ENCODE measurements at regions not wholly inside any gene's neighbourhood (a gene's known extent, or its start where the extent isn't known, plus 50 kb on each side); places are given as distances from the start of the nearest gene placed in this dataset.

DNA sequence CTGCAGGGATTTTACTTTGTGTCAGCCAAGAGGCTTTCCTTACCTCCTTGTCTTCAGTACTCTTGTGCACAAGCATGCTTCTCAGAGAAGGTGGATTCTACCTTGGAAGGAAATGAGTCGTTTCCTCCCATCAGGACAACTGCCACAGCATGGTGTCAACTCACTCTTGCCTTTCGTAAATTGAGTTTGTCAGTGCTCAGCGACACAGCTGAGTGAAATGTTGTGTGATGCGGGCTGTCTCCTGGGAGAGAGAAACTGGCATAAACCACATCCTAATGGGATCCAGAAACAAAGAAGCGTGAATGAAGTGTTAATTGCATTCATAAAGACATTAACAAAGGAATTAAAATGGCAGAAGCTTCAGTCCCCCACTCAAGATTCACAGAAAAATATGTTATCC is 51.5 kb upstream of the SLC22A15 start:
- H3K36me3 ChIP-seq (ENCODE audit: control insufficient read depth in 2 of 2, insufficient read depth in 2 of 2, low read length in 1 of 2), result no peaks in the 10 kb centered on the region
- ATAC-seq, result no peak
- BruUV-seq (replicated peaks), result no TSS peak
- no peaks in the 10 kb centered on the region for H3K4me1 ChIP-seq (ENCODE audit: control insufficient read depth, insufficient read depth, low read length)
- no peaks in the 10 kb centered on the region for H4K20me1 ChIP-seq (ENCODE audit: control insufficient read depth, insufficient read depth)
- H3K4me3 ChIP-seq, result no peak overlapping the region
- no peak overlapping the region for H2AFZ ChIP-seq (ENCODE audit: control insufficient read depth, low read depth, low read length)
- WGBS (ENCODE audit: insufficient coverage, insufficient replicate concordance, low lambda C conversion rate, missing lambda C conversion rate), result 22% methylated on average over 5 of the region's 5 CpGs
- no peaks in the 10 kb centered on the region for H3K27me3 ChIP-seq (replicated peaks in 1 of 2; ENCODE audit: control insufficient read depth in 2 of 2, insufficient read depth in 2 of 2, low read length in 1 of 2)
- ChIA-PET RAD21 (ENCODE audit: unreplicated experiment) (no interaction called here), POLR2A (no interaction called here), CTCF (interaction anchor here (1.1 kb wide), 1 partner anchor 17 kb away, joined by 3 read pairs; no protein-coding TSS in a partner anchor), SMC1A (ENCODE audit: uncharacterized antibody, unreplicated experiment) (no interaction called here)
- no peak overlapping the region for H3K4me2 ChIP-seq (ENCODE audit: control insufficient read depth, insufficient read depth)
- H3K79me2 ChIP-seq (ENCODE audit: control insufficient read depth, insufficient read depth, low read length), result no peaks in the 10 kb centered on the region
- DNase-seq (ENCODE audit: low read depth, low spot score), result no peak
- no peak overlapping the region for H3K27ac ChIP-seq (ENCODE audit: control insufficient read depth, insufficient read depth)
- intact Hi-C loops (cut with micrococcal nuclease; ENCODE audit: unreplicated experiment) (no loop called here), in situ Hi-C loops (cut with MboI) (no loop called here)
- TF ChIP-seq, protein P1, sequence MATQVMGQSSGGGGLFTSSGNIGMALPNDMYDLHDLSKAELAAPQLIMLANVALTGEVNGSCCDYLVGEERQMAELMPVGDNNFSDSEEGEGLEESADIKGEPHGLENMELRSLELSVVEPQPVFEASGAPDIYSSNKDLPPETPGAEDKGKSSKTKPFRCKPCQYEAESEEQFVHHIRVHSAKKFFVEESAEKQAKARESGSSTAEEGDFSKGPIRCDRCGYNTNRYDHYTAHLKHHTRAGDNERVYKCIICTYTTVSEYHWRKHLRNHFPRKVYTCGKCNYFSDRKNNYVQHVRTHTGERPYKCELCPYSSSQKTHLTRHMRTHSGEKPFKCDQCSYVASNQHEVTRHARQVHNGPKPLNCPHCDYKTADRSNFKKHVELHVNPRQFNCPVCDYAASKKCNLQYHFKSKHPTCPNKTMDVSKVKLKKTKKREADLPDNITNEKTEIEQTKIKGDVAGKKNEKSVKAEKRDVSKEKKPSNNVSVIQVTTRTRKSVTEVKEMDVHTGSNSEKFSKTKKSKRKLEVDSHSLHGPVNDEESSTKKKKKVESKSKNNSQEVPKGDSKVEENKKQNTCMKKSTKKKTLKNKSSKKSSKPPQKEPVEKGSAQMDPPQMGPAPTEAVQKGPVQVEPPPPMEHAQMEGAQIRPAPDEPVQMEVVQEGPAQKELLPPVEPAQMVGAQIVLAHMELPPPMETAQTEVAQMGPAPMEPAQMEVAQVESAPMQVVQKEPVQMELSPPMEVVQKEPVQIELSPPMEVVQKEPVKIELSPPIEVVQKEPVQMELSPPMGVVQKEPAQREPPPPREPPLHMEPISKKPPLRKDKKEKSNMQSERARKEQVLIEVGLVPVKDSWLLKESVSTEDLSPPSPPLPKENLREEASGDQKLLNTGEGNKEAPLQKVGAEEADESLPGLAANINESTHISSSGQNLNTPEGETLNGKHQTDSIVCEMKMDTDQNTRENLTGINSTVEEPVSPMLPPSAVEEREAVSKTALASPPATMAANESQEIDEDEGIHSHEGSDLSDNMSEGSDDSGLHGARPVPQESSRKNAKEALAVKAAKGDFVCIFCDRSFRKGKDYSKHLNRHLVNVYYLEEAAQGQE (IDR thresholded peaks at IDR 0.05; ENCODE audit: low read depth, low read length), result no peak
- TF ChIP-seq JUND (IDR thresholded peaks at IDR 0.05; ENCODE audit: low read depth, low read length) (no peak), HDAC6 (IDR thresholded peaks at IDR 0.05; ENCODE audit: unreplicated experiment) (no peak), SMARCA5 (IDR thresholded peaks at IDR 0.05) (no peak), ZNF207 (IDR thresholded peaks at IDR 0.05; ENCODE audit: borderline replicate concordance) (no peak), MYC (IDR thresholded peaks at IDR 0.05; ENCODE audit: insufficient read depth, insufficient read length, insufficient replicate concordance, low read length, severe bottlenecking) (no peak), HDGF (IDR thresholded peaks at IDR 0.05) (no peak)
- TF ChIP-seq, protein P2, sequence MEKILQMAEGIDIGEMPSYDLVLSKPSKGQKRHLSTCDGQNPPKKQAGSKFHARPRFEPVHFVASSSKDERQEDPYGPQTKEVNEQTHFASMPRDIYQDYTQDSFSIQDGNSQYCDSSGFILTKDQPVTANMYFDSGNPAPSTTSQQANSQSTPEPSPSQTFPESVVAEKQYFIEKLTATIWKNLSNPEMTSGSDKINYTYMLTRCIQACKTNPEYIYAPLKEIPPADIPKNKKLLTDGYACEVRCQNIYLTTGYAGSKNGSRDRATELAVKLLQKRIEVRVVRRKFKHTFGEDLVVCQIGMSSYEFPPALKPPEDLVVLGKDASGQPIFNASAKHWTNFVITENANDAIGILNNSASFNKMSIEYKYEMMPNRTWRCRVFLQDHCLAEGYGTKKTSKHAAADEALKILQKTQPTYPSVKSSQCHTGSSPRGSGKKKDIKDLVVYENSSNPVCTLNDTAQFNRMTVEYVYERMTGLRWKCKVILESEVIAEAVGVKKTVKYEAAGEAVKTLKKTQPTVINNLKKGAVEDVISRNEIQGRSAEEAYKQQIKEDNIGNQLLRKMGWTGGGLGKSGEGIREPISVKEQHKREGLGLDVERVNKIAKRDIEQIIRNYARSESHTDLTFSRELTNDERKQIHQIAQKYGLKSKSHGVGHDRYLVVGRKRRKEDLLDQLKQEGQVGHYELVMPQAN (conservative IDR thresholded peaks at IDR 0.05), result no peak
- TF ChIP-seq, protein P3, sequence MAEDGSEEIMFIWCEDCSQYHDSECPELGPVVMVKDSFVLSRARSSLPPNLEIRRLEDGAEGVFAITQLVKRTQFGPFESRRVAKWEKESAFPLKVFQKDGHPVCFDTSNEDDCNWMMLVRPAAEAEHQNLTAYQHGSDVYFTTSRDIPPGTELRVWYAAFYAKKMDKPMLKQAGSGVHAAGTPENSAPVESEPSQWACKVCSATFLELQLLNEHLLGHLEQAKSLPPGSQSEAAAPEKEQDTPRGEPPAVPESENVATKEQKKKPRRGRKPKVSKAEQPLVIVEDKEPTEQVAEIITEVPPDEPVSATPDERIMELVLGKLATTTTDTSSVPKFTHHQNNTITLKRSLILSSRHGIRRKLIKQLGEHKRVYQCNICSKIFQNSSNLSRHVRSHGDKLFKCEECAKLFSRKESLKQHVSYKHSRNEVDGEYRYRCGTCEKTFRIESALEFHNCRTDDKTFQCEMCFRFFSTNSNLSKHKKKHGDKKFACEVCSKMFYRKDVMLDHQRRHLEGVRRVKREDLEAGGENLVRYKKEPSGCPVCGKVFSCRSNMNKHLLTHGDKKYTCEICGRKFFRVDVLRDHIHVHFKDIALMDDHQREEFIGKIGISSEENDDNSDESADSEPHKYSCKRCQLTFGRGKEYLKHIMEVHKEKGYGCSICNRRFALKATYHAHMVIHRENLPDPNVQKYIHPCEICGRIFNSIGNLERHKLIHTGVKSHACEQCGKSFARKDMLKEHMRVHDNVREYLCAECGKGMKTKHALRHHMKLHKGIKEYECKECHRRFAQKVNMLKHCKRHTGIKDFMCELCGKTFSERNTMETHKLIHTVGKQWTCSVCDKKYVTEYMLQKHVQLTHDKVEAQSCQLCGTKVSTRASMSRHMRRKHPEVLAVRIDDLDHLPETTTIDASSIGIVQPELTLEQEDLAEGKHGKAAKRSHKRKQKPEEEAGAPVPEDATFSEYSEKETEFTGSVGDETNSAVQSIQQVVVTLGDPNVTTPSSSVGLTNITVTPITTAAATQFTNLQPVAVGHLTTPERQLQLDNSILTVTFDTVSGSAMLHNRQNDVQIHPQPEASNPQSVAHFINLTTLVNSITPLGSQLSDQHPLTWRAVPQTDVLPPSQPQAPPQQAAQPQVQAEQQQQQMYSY (CRISPR knock-in tag; IDR thresholded peaks at IDR 0.05), result no peak
- FAIRE-seq, result no peak
- H3K9me3 ChIP-seq (replicated peaks; ENCODE audit: control insufficient read depth, insufficient read depth, low read length), result no peaks in the 10 kb centered on the region
- no peak overlapping the region for H3K9ac ChIP-seq (ENCODE audit: control insufficient read depth, insufficient read depth, low read length)
